K562 (cell line): ENCODE measurements at regions not wholly inside any gene's neighbourhood (a gene's known extent, or its start where the extent isn't known, plus 50 kb on each side); places are given as distances from the start of the nearest gene placed in this dataset.

Experiments used
- ADNP ChIP-seq: fragments of 200-800 bp; sonication (Bioruptor generic); IDR thresholded peaks from 2 replicates; pipeline ENCODE4 v1.6.1; 2016; ENCODE audit warnings: missing genetic modification characterization, missing compliant biosample characterization
- CBFA2T2 ChIP-seq: fragments of 450-650 bp; conservative IDR thresholded peaks from 2 replicates; pipeline ENCODE4 v1.6.1; 2017; ENCODE audit warnings: mild to moderate bottlenecking
- CHCHD3 ChIP-seq: fragments of 250-450 bp; sonication (Bioruptor Pico); IDR thresholded peaks from 2 replicates; pipeline ENCODE4 v2.1.2; 2022; ENCODE audit warnings: mild to moderate bottlenecking
- CREB3 ChIP-seq: fragments of 450-650 bp; conservative IDR thresholded peaks from 2 replicates; pipeline ENCODE4 v1.6.1; 2016; ENCODE audit warnings: missing genetic modification characterization, low read depth, mild to moderate bottlenecking, missing compliant biosample characterization, moderate library complexity
- ELF2 ChIP-seq: fragments of 250-450 bp; sonication (Bioruptor Pico); IDR thresholded peaks from 2 replicates; pipeline ENCODE4 v1.5.0; 2021; ENCODE audit warnings: mild to moderate bottlenecking
- HCFC1 ChIP-seq: IDR thresholded peaks from 2 replicates; pipeline ENCODE4 v1.6.1; 2012; ENCODE audit warnings: low read depth, low read length, improper control_type of control experiment
- HLTF ChIP-seq: fragments of 450-650 bp; IDR thresholded peaks from 2 replicates; pipeline ENCODE4 v1.6.1; 2016
- KDM1A ChIP-seq, 2 experiments: fragments of 450-650 bp; IDR thresholded peaks; 2 replicates each; pipeline ENCODE4 v1.6.1; 2016; ENCODE audit warnings: mild to moderate bottlenecking in 2 of 2
- KLF6 ChIP-seq: fragments of 250-450 bp; sonication (Bioruptor Pico); IDR thresholded peaks from 2 replicates; pipeline ENCODE4 v1.4.0; 2020; ENCODE audit warnings: mild to moderate bottlenecking, moderate library complexity, borderline replicate concordance
- MEF2D ChIP-seq: conservative IDR thresholded peaks from 2 replicates; pipeline ENCODE4 v1.6.1; 2016; ENCODE audit warnings: low read depth, missing genetic modification characterization, missing compliant biosample characterization
- MGA ChIP-seq: fragments of 450-650 bp; IDR thresholded peaks from 2 replicates; pipeline ENCODE4 v1.6.1; 2016; ENCODE audit warnings: mild to moderate bottlenecking, moderate library complexity
- NUFIP1 ChIP-seq: fragments of 450-650 bp; IDR thresholded peaks from 2 replicates; pipeline ENCODE4 v1.6.1; 2018; ENCODE audit not compliant: partially characterized antibody
- POLR2A ChIP-seq: fragments of 450-650 bp; conservative IDR thresholded peaks from 2 replicates; pipeline ENCODE4 v1.6.1; 2016
- PPARD ChIP-seq: fragments of 250-450 bp; sonication (Bioruptor Pico); IDR thresholded peaks from 2 replicates; pipeline ENCODE4 v1.8.0; 2022; ENCODE audit warnings: inconsistent platforms, mild to moderate bottlenecking, moderate library complexity
- RBM25 ChIP-seq: fragments of 200-400 bp; formaldehyde crosslinking; IDR thresholded peaks from 2 replicates; pipeline ENCODE4 v1.6.1; 2018; ENCODE audit warnings: low read length, low read depth, moderate library complexity; ENCODE audit not compliant: severe bottlenecking
- SAP30 ChIP-seq: fragments of 200-600 bp; sonication (generic); IDR thresholded peaks from 2 replicates; pipeline ENCODE4 v1.6.1; 2012; ENCODE audit warnings: borderline replicate concordance, low read depth, mild to moderate bottlenecking, moderate library complexity, low read length, control low read depth, inconsistent platforms; ENCODE audit not compliant: insufficient read depth, poor library complexity, severe bottlenecking
- ZNF121 ChIP-seq: sonication (generic); formaldehyde crosslinking; conservative IDR thresholded peaks from 2 replicates; pipeline ENCODE4 v1.8.0; 2022; ENCODE audit warnings: missing genetic modification reagents

GRCh38 chr9:129353697-129354336, 175.8 kb upstream of the IER5L start (continued):
- TF ChIP-seq MGA (no peak), KLF6 (no peak), RBM25 (peak; percentile 51), KDM1A (IDR thresholded peaks at IDR 0.05) (peak; percentile 28 to 75; a peak in 3 of 4 replicates), HCFC1 (no peak), CHCHD3 (CRISPR knock-in tag) (no peak), CBFA2T2 (no peak), ADNP (tag) (peak; percentile 38; the same call in 1 of the 2 replicates), HLTF (no peak), CREB3 (tag) (no peak), NUFIP1 (no peak), SAP30 (no peak), ELF2 (no peak), ZNF121 (CRISPR knock-in tag) (peak; percentile 85), PPARD (CRISPR knock-in tag) (no peak), POLR2A (no peak), MEF2D (no peak)
